Endothelial cell of umbilical vein (primary cell): ENCODE measurements at regions not wholly inside any gene's neighbourhood (a gene's known extent, or its start where the extent isn't known, plus 50 kb on each side); places are given as distances from the start of the nearest gene placed in this dataset.

Experiments
- BruUV-seq: library from RNA; stranded (reverse); fragments of 400-500 nt; replicated peaks from 2 replicates; lab custom pipeline; 2021; lab: Mats Ljungman, UMichigan
- CTCF ChIA-PET: fragments of 300-600, 350-600 bp; sonication (Branson Sonifier 250); formaldehyde crosslinking; loops from one replicate; lab custom pipeline; 2021; ENCODE audit warnings: antibody characterized with exemption, inconsistent platforms; lab: Charles Lee
- POLR2A ChIA-PET: fragments of 300-600, 350-600 bp; sonication (Branson Sonifier 250); formaldehyde crosslinking; loops from one replicate; lab custom pipeline; 2021; ENCODE audit warnings: antibody characterized with exemption, inconsistent platforms; lab: Charles Lee
- DNase-seq: peaks from one replicate; pipeline ENCODE4 v3.0.0-alpha.2; 2011; ENCODE audit warnings: low read depth, low spot score
- FAIRE-seq: peaks from 2 replicates; lab custom pipeline; 2011; peaks lifted over from hg19 to GRCh38; lab: Jason Lieb, UNC
- H2AFZ ChIP-seq: 2 replicates; pipeline ENCODE4 v1.6.0; 2012; ENCODE audit warnings: low read depth, low read length, control low read depth, inconsistent platforms
- H3K27ac ChIP-seq: 2 replicates; pipeline ENCODE4 v1.5.1; 2011; ENCODE audit warnings: low read depth, mild to moderate bottlenecking, control low read depth, low read length, moderate library complexity; ENCODE audit not compliant: insufficient read depth
- H3K27me3 ChIP-seq, 2 experiments: 2 replicates each; pipeline versions ENCODE4 v1.6.0 to v1.6.1; 2011; ENCODE audit warnings: low read length in 2 of 2, mixed read lengths in 1 of 2; ENCODE audit not compliant: control insufficient read depth in 2 of 2, insufficient read depth in 2 of 2
- H3K36me3 ChIP-seq, 2 experiments: 2 replicates in 1 of 2; 3 replicates in 1 of 2; pipeline ENCODE4 v1.5.1; 2011; ENCODE audit warnings: low read length in 2 of 2, mild to moderate bottlenecking in 1 of 2, moderate library complexity in 1 of 2; ENCODE audit not compliant: control insufficient read depth in 2 of 2, insufficient read depth in 2 of 2; ENCODE audit errors: extremely low read depth in 1 of 2
- H3K4me1 ChIP-seq: 3 replicates; pipeline ENCODE4 v1.5.1; 2011; ENCODE audit warnings: mild to moderate bottlenecking, low read length; ENCODE audit not compliant: control insufficient read depth, insufficient read depth; ENCODE audit errors: extremely low read depth
- H3K4me2 ChIP-seq: 2 replicates; pipeline ENCODE4 v1.6.1; 2011; ENCODE audit warnings: low read length, control low read depth, mixed read lengths; ENCODE audit not compliant: insufficient read depth
- H3K4me3 ChIP-seq, 3 experiments: fragments of 200-600 bp in 1 of 3; sonication (generic), shearing (Covaris generic) in 1 of 3; replicated peaks in 1 of 3; 2 replicates each; pipeline ENCODE4 v1.5.1; 2011 to 2016; ENCODE audit warnings: control low read depth in 3 of 3, low read length in 3 of 3, mild to moderate bottlenecking in 2 of 3, inconsistent platforms in 1 of 3, low read depth in 1 of 3, moderate library complexity in 1 of 3; ENCODE audit not compliant: insufficient read depth in 1 of 3
- H3K79me2 ChIP-seq: 2 replicates; pipeline ENCODE4 v1.6.0; 2012; ENCODE audit warnings: low read length, inconsistent platforms; ENCODE audit not compliant: control insufficient read depth, insufficient read depth
- H3K9ac ChIP-seq: replicated peaks from 2 replicates; pipeline ENCODE3; 2011; ENCODE audit warnings: low read length, control low read depth; ENCODE audit not compliant: insufficient read depth; ENCODE audit errors: extremely low read depth
- H3K9me1 ChIP-seq: replicated peaks from 3 replicates; pipeline ENCODE4 v1.6.0; 2011; ENCODE audit warnings: mild to moderate bottlenecking, low read length; ENCODE audit not compliant: control insufficient read depth, insufficient read depth; ENCODE audit errors: extremely low read depth
- H3K9me3 ChIP-seq: replicated peaks from 2 replicates; pipeline ENCODE4 v1.5.1; 2012; ENCODE audit warnings: low read length, inconsistent platforms; ENCODE audit not compliant: control insufficient read depth, insufficient read depth
- H4K20me1 ChIP-seq: replicated peaks from 2 replicates; pipeline ENCODE3; 2011; ENCODE audit warnings: mild to moderate bottlenecking, low read length; ENCODE audit not compliant: control insufficient read depth, insufficient read depth; ENCODE audit errors: extremely low read depth
- EZH2 ChIP-seq: IDR thresholded peaks from 2 replicates; pipeline ENCODE4 v1.6.1; 2012; ENCODE audit warnings: borderline replicate concordance, low read depth, mild to moderate bottlenecking, moderate library complexity, low read length, inconsistent platforms; ENCODE audit not compliant: severe bottlenecking
- GATA2 ChIP-seq: IDR thresholded peaks from 2 replicates; pipeline ENCODE4 v1.7.0; 2011; ENCODE audit warnings: low read depth, mild to moderate bottlenecking, moderate library complexity, mixed read lengths, low read length; ENCODE audit not compliant: insufficient read length, insufficient read depth
- JUN ChIP-seq: IDR thresholded peaks from 2 replicates; pipeline ENCODE4 v1.6.1; 2011; ENCODE audit warnings: borderline replicate concordance, low read depth; ENCODE audit not compliant: insufficient read length, insufficient read depth
- MAX ChIP-seq: IDR thresholded peaks from 2 replicates; pipeline ENCODE4 v1.6.1; 2011; ENCODE audit not compliant: insufficient read depth, insufficient read length
- MYC ChIP-seq: IDR thresholded peaks from one replicate; pipeline ENCODE4 v1.6.1; 2011; ENCODE audit warnings: mild to moderate bottlenecking, low read depth, low read length
- dilution Hi-C: fragments of 300-500 bp; cut with MboI; formaldehyde crosslinking; loops from one replicate; pipeline ENCODE4 v1.15.0; 2019; ENCODE audit warnings: low sequenced_read_pairs; ENCODE audit not compliant: extremely low pct_ligation_motif_present
- intact Hi-C: fragments of 100-400 bp; cut with micrococcal nuclease; formaldehyde crosslinking; loops from one replicate; pipeline ENCODE4 v1.10.0; 2022

DNA sequence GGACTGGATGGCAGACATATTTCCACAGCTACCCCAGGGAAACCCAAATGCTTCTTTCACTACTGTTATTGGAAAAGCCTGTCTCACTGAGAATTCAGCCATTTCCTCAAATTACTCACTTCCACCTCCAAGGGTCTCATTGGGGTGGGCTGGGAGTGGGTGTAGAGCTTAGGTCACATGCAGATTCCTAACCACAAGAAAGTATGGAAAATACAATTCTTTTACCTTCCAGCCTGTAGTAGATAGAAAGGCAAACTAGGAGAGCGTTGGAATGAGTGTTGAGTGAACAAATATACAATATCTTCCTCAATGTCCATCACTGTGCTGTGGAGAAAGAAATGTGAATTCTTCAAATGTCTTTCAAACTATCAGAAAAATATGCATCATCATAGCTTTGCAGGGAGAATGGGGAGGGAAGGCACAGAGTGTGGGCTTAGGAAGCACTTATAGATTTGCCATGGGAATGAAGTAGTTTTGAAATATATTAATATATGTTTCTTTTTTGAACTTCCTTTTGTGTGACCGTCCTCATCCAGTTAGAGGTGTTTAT, 245.3 kb upstream of the JADE1 start:
- H3K9ac ChIP-seq: no peak overlapping the region
- H3K4me2 ChIP-seq: no peak overlapping the region
- dilution Hi-C loops (no loop called here), intact Hi-C loops (no loop called here)
- no peak for DNase-seq
- H3K79me2 ChIP-seq: no peaks in the 10 kb centered on the region
- no peaks in the 10 kb centered on the region for H3K9me1 ChIP-seq
- peak overlapping the region; percentile 50 for H2AFZ ChIP-seq
- no peaks in the 10 kb centered on the region for H3K27me3 ChIP-seq
- no peak for FAIRE-seq
- no peak overlapping the region for H3K4me3 ChIP-seq
- POLR2A ChIA-PET: no interaction called here
- no peaks in the 10 kb centered on the region for H3K36me3 ChIP-seq
- CTCF ChIA-PET: interaction anchor here (0.9 to 2.8 kb wide), 3 partner anchors 9 to 110 kb away, joined by 3 to 13 read pairs (median 3); no protein-coding TSS in a partner anchor
- H3K9me3 ChIP-seq: no peaks in the 10 kb centered on the region
- TF ChIP-seq JUN: no peak
- no peak for TF ChIP-seq MAX
- no peak for TF ChIP-seq GATA2
- TF ChIP-seq EZH2: no peak
- no TSS peak for BruUV-seq
- H3K4me1 ChIP-seq: peaks cover 15% of the 10 kb centered on the region
- H3K27ac ChIP-seq: no peak overlapping the region
- H4K20me1 ChIP-seq: no peaks in the 10 kb centered on the region

GRCh38 chr4:128560754-128561495, 248.6 kb upstream of the JADE1 start:
- no peak for DNase-seq
- no TSS peak for BruUV-seq
- H3K27ac ChIP-seq: no peak overlapping the region

More at GRCh38 chr4:128560754-128561495, 248.6 kb upstream of the JADE1 start:
- intact Hi-C loops: no loop called here
- Histone ChIP-seq H3K27me3 (no peaks in the 10 kb centered on the region), H3K36me3 (no peaks in the 10 kb centered on the region), H3K4me2 (no peak overlapping the region), H3K4me1 (peaks cover 15% of the 10 kb centered on the region), H3K4me3 (no peak overlapping the region), H2AFZ (peak overlapping the region; percentile 1), H3K9me1 (no peaks in the 10 kb centered on the region), H3K79me2 (no peaks in the 10 kb centered on the region), H3K9ac (no peak overlapping the region), H4K20me1 (no peaks in the 10 kb centered on the region), H3K9me3 (no peaks in the 10 kb centered on the region)
- ChIA-PET POLR2A (no interaction called here), CTCF (no interaction called here)
- no peak for FAIRE-seq
- dilution Hi-C loops: no loop called here
- TF ChIP-seq EZH2 (no peak), MAX (no peak), MYC (no peak)
